ENCODE measurements at regions not wholly inside any gene's neighbourhood (a gene's known extent, or its start where the extent isn't known, plus 50 kb on each side); places are given as distances from the start of the nearest gene placed in this dataset.

DNA sequence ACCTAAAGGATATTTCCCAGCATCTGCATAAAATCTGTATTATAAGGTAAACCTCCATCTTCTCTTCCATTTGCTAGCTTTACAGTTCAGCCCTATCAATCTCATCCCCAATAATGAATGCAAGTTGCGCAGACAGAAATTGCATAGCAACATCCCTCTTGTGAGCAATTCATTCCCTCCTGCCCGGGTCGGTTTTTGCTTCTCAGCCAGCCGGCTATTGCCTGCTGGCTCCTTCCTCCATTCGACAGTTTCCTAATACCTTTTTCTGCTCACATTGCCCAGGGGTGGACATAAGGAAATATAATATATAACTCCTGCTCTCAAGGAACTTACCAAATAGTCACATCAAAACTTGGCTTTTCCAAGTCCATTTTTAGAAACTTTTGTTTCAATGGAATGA lies 125.2 kb downstream of the FGF9 start:
- no peak overlapping the region for H3K4me3 ChIP-seq (ENCODE audit: low read depth, low read length)
- DNase-seq (ENCODE audit: low read depth, low spot score) = no peak
- ChIA-PET POLR2A (no interaction called here), CTCF (no interaction called here)
- TF ChIP-seq, protein P1, sequence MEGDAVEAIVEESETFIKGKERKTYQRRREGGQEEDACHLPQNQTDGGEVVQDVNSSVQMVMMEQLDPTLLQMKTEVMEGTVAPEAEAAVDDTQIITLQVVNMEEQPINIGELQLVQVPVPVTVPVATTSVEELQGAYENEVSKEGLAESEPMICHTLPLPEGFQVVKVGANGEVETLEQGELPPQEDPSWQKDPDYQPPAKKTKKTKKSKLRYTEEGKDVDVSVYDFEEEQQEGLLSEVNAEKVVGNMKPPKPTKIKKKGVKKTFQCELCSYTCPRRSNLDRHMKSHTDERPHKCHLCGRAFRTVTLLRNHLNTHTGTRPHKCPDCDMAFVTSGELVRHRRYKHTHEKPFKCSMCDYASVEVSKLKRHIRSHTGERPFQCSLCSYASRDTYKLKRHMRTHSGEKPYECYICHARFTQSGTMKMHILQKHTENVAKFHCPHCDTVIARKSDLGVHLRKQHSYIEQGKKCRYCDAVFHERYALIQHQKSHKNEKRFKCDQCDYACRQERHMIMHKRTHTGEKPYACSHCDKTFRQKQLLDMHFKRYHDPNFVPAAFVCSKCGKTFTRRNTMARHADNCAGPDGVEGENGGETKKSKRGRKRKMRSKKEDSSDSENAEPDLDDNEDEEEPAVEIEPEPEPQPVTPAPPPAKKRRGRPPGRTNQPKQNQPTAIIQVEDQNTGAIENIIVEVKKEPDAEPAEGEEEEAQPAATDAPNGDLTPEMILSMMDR (IDR thresholded peaks at IDR 0.05; ENCODE audit: insufficient read depth, low read length, missing control alignments) = no peak

DNA sequence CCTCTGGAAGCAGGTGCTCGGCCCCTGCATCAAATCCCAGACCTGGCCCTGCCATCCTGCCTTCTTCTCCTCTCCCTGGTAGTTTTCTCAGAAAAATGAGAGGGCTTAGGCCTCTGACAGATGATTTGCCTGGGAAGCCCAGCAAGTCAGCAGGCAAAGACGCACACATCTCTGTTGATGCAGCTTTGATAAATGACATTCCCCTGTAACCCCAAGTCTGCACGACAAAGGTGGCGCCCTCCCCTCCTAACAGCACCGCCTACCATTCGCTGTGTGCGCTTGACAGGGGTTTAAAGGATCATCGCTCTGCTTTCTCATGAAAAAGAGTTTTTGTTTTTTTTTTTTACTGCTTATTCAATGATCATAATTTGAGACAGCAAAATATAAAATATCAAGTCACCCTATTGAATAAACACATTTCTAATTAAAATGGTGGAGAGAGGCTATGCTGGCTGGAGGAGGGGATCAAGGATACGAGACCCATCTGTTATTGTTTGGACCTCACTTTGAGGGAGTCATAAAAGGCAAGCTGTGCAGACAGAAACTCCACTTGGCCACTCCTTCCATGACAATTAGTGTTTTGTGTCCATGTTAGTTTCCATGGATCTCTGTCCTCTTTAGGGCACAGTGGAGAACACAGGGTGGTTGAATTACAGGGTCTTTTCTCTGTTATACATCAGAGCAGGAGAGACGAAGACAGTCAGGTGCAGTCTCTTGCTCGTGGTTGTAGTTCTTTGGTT lies 126.1 kb downstream of the FGF9 start:
- no peak for DNase-seq (ENCODE audit: low read depth, low spot score)
- CTCF ChIA-PET = no interaction called here
- TF ChIP-seq, protein P1 (IDR thresholded peaks at IDR 0.05; ENCODE audit: insufficient read depth, low read length, missing control alignments) = no peak
- no peak overlapping the region for H3K4me3 ChIP-seq (ENCODE audit: low read depth, low read length)
- POLR2A ChIA-PET = no interaction called here

DNA sequence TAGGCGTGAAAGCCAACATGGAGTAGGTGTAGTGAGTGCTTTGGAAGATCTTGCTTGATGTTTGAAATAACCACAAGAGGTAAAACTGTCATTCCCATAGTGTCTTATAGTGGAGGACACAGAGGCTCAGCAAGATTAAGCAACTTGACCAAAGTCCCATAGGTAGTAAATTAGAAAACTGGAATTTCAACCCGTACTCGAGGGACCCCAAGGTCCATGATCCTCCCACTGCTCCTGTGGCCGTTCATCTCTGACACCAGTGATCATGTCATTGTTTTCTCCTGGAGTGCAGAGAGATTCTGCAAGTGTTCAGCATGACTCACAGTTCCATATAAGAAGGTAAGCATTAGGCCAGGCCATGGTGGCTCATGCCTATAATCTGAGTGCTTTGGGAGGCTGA lies 126.9 kb downstream of the FGF9 start:
- TF ChIP-seq, protein P1 (IDR thresholded peaks at IDR 0.05; ENCODE audit: insufficient read depth, low read length, missing control alignments) = no peak
- ChIA-PET POLR2A (no interaction called here), CTCF (no interaction called here)
- DNase-seq (ENCODE audit: low read depth, low spot score) = no peak
- H3K4me3 ChIP-seq (ENCODE audit: low read depth, low read length) = no peak overlapping the region

DNA sequence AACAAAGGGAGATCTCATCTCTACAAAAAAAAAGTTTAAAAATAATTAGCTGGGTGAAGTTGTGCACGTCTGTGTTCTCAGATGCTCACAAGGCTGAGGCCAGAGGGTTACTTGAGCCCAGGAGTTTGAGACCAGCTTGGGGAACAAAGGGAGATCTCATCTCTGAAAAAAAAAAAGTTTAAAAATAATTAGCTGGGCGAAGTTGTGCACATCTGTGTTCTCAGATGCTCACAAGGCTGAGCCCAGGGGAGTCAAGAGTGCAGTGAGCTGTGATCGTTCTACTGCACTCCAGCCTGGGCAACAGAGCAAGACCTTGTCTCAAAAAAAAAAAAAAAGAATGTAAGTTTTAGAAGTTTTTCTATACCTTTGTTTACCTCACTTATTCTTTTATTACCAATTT lies 127.3 kb downstream of the FGF9 start:
- no peak for DNase-seq (ENCODE audit: low read depth, low spot score)
- POLR2A ChIA-PET = no interaction called here
- H3K4me3 ChIP-seq (ENCODE audit: low read depth, low read length) = no peak overlapping the region
- CTCF ChIA-PET = no interaction called here
- TF ChIP-seq, protein P1 (IDR thresholded peaks at IDR 0.05; ENCODE audit: insufficient read depth, low read length, missing control alignments) = no peak

DNA sequence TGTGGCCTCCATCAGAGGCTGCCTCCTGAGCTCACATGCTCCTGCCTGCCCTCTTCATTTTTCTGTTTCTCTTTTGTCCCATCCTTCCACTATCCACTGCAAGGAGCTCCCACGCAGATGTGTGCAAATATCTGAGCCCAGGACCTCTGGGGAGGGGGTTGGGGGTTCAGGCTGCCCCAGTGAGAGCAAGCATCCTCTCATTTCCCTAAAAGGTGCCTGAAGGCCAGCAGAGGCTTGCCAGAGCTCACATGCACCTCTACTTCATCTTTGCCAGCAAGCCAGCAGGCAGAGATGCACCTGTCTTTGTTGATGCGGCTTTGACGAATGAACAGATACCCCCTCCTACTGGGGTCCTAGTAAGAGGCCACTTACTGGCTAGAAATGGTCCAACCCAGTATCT lies 128.8 kb downstream of the FGF9 start:
- ChIA-PET POLR2A (no interaction called here), CTCF (no interaction called here)
- DNase-seq (ENCODE audit: low read depth, low spot score) = no peak
- no peak overlapping the region for H3K4me3 ChIP-seq (ENCODE audit: low read depth, low read length)
- TF ChIP-seq, protein P1 (IDR thresholded peaks at IDR 0.05; ENCODE audit: insufficient read depth, low read length, missing control alignments) = no peak

DNA sequence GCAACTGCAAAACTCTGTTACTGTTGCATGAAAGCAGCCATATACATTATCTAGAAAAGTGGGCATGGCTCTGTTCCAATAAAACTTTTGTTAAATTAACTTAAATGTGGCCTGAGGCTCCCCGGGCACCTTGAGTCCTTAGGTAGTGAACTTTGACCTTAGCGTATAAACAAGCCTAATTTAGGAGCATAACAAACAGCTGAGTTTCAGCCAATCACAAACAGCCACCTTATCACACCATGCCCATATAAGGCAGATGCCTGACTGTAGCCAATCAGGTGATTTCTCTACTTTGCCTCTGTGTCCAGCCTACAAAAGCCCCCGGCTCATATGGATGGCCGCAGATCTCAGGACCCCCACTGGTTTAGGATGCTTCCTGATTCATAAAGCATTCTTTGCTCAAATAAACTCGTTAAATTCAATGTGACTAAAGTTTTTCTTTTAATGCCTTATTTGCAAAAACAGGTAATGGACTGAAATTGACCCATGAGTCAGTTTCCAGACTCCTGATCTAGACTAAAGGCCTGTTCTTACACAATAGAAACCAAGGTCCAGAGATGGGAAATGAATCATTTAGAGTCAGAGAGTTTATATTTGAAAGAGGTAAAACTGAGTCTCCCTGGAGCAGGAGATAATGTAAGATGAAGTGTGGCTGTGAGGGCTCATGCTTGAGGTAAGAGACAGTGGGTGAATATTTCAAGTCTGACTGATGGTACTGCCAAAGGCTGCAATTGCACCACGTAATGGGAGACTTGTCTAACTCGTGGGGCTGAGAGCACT lies 130.2 kb downstream of the FGF9 start:
- ChIA-PET POLR2A (no interaction called here), CTCF (no interaction called here)
- TF ChIP-seq, protein P1 (IDR thresholded peaks at IDR 0.05; ENCODE audit: insufficient read depth, low read length, missing control alignments) = no peak
- no peak overlapping the region for H3K4me3 ChIP-seq (ENCODE audit: low read depth, low read length)
- no peak for DNase-seq (ENCODE audit: low read depth, low spot score)
